Mesenchymal stem cell (in vitro differentiated cells and primary cell): ENCODE measurements at regions not wholly inside any gene's neighbourhood (a gene's known extent, or its start where the extent isn't known, plus 50 kb on each side); places are given as distances from the start of the nearest gene placed in this dataset.
A peak's percentile ranks its signal among the peaks of the same experiment; 100 is the strongest.

Experiments used
- DNase-seq: peaks from one replicate; pipeline ENCODE4 v3.0.0-alpha.2; 2013
- H2AFZ ChIP-seq: one replicate; pipeline ENCODE4 v1.6.1; 2013; ENCODE audit warnings: low read depth, mild to moderate bottlenecking, control low read depth, inconsistent platforms, low read length, moderate library complexity
- H2AK5ac ChIP-seq: 2 replicates; pipeline ENCODE4 v1.6.1; 2013; ENCODE audit warnings: low read length, moderate library complexity, mild to moderate bottlenecking, inconsistent platforms; ENCODE audit not compliant: severe bottlenecking
- H2BK120ac ChIP-seq: one replicate; pipeline ENCODE4 v1.6.1; 2013; ENCODE audit warnings: low read depth, mild to moderate bottlenecking, inconsistent platforms, low read length, moderate library complexity
- H2BK12ac ChIP-seq, 2 experiments: one replicate each; pipeline ENCODE4 v1.6.1; 2013; ENCODE audit warnings: inconsistent platforms in 2 of 2, low read length in 2 of 2, mild to moderate bottlenecking in 2 of 2, moderate library complexity in 2 of 2, control low read depth in 1 of 2
- H2BK15ac ChIP-seq: one replicate; pipeline ENCODE4 v1.6.1; 2013; ENCODE audit warnings: mild to moderate bottlenecking, low read depth, inconsistent platforms; ENCODE audit not compliant: poor library complexity, severe bottlenecking
- H2BK5ac ChIP-seq: 2 replicates; pipeline ENCODE4 v1.6.1; 2013; ENCODE audit warnings: low read depth, mild to moderate bottlenecking, low read length, control low read depth, inconsistent platforms; ENCODE audit not compliant: poor library complexity, severe bottlenecking
- H3K14ac ChIP-seq, 2 experiments: one replicate each; pipeline ENCODE4 v1.6.1; 2013; ENCODE audit warnings: inconsistent platforms in 2 of 2, low read length in 2 of 2, control low read depth in 1 of 2, mild to moderate bottlenecking in 1 of 2, moderate library complexity in 1 of 2
- H3K18ac ChIP-seq, 2 experiments: one replicate each; pipeline ENCODE4 v1.6.1; 2013; ENCODE audit warnings: inconsistent platforms in 2 of 2, low read length in 2 of 2, control low read depth in 1 of 2, low read depth in 1 of 2, mild to moderate bottlenecking in 1 of 2
- H3K23ac ChIP-seq, 2 experiments: one replicate each; pipeline ENCODE4 v1.6.1; 2013; ENCODE audit warnings: inconsistent platforms in 2 of 2, low read length in 2 of 2, mild to moderate bottlenecking in 2 of 2, moderate library complexity in 2 of 2, control low read depth in 1 of 2
- H3K27ac ChIP-seq: 2 replicates; pipeline ENCODE4 v1.5.1; 2013; ENCODE audit warnings: mild to moderate bottlenecking, moderate library complexity, low read length, control low read depth, inconsistent platforms; ENCODE audit not compliant: poor library complexity, severe bottlenecking
- H3K27me3 ChIP-seq, 2 experiments: 2 replicates each; pipeline versions ENCODE4 v1.6.1 to v1.7.0; 2013; ENCODE audit warnings: low read length in 2 of 2, mild to moderate bottlenecking in 2 of 2, moderate library complexity in 2 of 2, control low read depth in 1 of 2, inconsistent platforms in 1 of 2; ENCODE audit not compliant: control insufficient read depth in 1 of 2, insufficient read depth in 1 of 2
- H3K36me3 ChIP-seq, 2 experiments: 2 replicates each; pipeline versions ENCODE4 v1.6.1 to v1.7.0; 2013; ENCODE audit warnings: low read length in 2 of 2, control low read depth in 1 of 2, inconsistent platforms in 1 of 2, low read depth in 1 of 2, mild to moderate bottlenecking in 1 of 2; ENCODE audit not compliant: insufficient read depth in 2 of 2, control insufficient read depth in 1 of 2
- H3K4ac ChIP-seq, 2 experiments: one replicate each; pipeline ENCODE4 v1.6.1; 2013; ENCODE audit warnings: inconsistent platforms in 2 of 2, low read length in 2 of 2, mild to moderate bottlenecking in 2 of 2, moderate library complexity in 2 of 2, control low read depth in 1 of 2, low read depth in 1 of 2
- H3K4me1 ChIP-seq: 2 replicates; pipeline ENCODE4 v1.6.1; 2013; ENCODE audit warnings: low read depth, low read length, control low read depth; ENCODE audit not compliant: control insufficient read depth, insufficient read depth
- H3K4me2 ChIP-seq: 2 replicates; pipeline ENCODE4 v1.6.1; 2013; ENCODE audit warnings: low read length, mild to moderate bottlenecking, inconsistent platforms; ENCODE audit not compliant: poor library complexity, severe bottlenecking
- H3K4me3 ChIP-seq, 2 experiments: 2 replicates each; pipeline versions ENCODE4 v1.5.1 to v1.7.0; 2013; ENCODE audit warnings: low read length in 2 of 2, mild to moderate bottlenecking in 2 of 2, control low read depth in 1 of 2, low read depth in 1 of 2; ENCODE audit not compliant: insufficient read depth in 1 of 2
- H3K79me1 ChIP-seq: replicated peaks from 2 replicates; pipeline ENCODE4 v1.6.1; 2013; ENCODE audit warnings: mild to moderate bottlenecking, control low read depth, low read length, inconsistent platforms; ENCODE audit not compliant: poor library complexity, severe bottlenecking
- H3K9ac ChIP-seq: 2 replicates; pipeline ENCODE4 v1.7.0; 2013; ENCODE audit warnings: mild to moderate bottlenecking, low read length, moderate library complexity
- H3K9me3 ChIP-seq: 2 replicates; pipeline ENCODE4 v1.7.0; 2013; ENCODE audit warnings: mild to moderate bottlenecking, low read length; ENCODE audit not compliant: control insufficient read depth
- H4K8ac ChIP-seq: one replicate; pipeline ENCODE4 v1.6.1; 2013; ENCODE audit warnings: inconsistent platforms, mild to moderate bottlenecking, low read length, moderate library complexity
- H4K91ac ChIP-seq: one replicate; pipeline ENCODE4 v1.6.1; 2013; ENCODE audit warnings: mild to moderate bottlenecking, low read length, inconsistent platforms
- WGBS: methylation state at CpG from one replicate; pipeline ENCODE4 v1.1.7; 2013; ENCODE audit warnings: mixed read lengths; 5-methylcytosine and 5-hydroxymethylcytosine counted together

DNA sequence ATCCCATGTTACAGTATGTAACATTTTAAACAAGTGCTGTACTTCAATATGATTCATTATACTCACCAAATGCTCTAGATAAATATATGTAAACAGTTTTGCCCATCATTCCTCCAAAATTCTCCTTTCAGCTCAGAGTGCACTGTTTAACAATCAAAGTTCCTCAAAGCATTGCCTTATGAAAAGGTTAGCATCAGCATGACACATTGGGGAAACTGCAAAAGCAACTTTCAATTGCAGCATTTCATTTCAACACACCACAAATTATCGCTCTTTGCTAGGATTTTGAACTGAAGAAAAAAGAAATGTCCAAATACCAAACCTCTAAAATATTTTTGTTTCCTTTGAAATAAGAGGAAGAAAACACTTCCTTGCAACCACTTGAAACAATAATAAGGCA, 413.2 kb downstream of the FLRT2 start:
- no peak overlapping the region for H2BK12ac ChIP-seq
- no peak for DNase-seq
- H3K4me3 ChIP-seq: no peak overlapping the region
- 88% methylated on average over 1 of the region's 1 CpG for WGBS
- no peak overlapping the region for H3K18ac ChIP-seq
- H3K14ac ChIP-seq: no peak overlapping the region
- no peak overlapping the region for H4K8ac ChIP-seq
- H2AFZ ChIP-seq: no peak overlapping the region
- H2BK120ac ChIP-seq: no peak overlapping the region
- H3K9me3 ChIP-seq: peaks cover 5% of the 10 kb centered on the region
- H3K23ac ChIP-seq: no peak overlapping the region
- no peak overlapping the region for H3K27ac ChIP-seq
- no peak overlapping the region for H2BK15ac ChIP-seq
- no peak overlapping the region for H4K91ac ChIP-seq
- H2BK5ac ChIP-seq: no peak overlapping the region
- no peaks in the 10 kb centered on the region for H3K27me3 ChIP-seq
- no peak overlapping the region for H3K9ac ChIP-seq
- H3K36me3 ChIP-seq: no peaks in the 10 kb centered on the region
- no peaks in the 10 kb centered on the region for H3K4me1 ChIP-seq
- H3K4me2 ChIP-seq: no peak overlapping the region
- H3K4ac ChIP-seq: no peak overlapping the region
- H3K79me1 ChIP-seq: no peaks in the 10 kb centered on the region
- no peak overlapping the region for H2AK5ac ChIP-seq

DNA sequence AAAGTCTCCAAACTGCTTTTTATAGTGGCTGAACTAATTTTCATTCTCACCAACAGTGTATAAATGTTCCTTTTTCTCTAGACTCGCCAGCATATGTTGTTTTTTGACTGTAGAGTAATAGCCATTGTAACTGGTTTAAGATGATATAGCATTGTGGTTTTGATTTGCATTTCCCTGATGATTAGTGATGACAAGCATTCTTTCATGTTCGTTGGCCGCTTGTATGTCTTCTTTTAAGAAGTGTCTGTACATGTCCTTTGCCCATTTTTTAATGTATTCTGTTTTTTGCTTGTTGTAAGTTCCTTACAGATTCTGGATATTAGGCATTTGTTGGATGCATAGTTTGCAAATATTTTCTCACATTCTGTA, 404.9 kb downstream of the FLRT2 start:
- H3K9me3 ChIP-seq: peaks cover 12% of the 10 kb centered on the region

DNA sequence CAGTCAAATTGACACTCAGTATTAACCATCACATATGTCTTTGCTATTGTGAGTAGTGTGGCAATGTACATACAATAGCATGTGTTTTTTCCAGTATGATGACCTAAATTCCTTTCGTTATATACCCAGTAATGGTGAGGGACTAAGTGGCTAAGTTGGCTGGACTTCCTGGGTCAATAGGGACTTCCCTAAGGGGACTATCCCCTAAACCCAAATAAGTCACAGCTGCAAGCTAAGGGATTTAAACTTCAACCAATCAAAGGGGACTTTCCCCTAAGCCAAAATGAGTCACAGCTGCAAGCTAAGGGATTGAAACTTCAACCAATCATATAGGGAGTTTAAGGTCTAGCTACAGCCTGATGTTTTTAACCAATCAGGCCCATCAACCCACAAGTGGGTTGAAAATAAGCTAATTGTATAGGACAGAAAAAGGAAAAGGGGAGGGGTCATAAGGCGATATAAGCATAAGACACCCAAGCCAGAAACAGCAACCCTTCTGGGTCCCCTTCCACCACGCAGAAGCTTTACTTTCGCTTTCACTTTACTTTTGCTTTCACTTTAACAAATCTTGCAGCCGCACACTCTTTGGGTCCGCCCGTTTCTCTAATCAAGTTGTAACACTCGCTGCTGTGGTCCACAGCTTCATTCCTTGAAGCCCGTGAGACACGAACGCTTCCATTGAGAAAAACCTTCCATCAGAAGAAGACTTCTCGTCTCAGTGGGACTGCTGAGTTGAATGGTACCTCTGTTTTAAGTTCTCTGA, 404.4 kb downstream of the FLRT2 start:
- peaks cover 12% of the 10 kb centered on the region for H3K9me3 ChIP-seq
- no peak overlapping the region for H2BK12ac ChIP-seq
- no peak overlapping the region for H2BK120ac ChIP-seq
- H2BK5ac ChIP-seq: no peak overlapping the region
- no peak overlapping the region for H2AK5ac ChIP-seq
- H3K9ac ChIP-seq: peak overlapping the region; percentile 25
- no peak overlapping the region for H4K91ac ChIP-seq
- H2BK15ac ChIP-seq: no peak overlapping the region
- no peak overlapping the region for H3K18ac ChIP-seq
- no peaks in the 10 kb centered on the region for H3K27me3 ChIP-seq
- H3K14ac ChIP-seq: no peak overlapping the region
- no peak overlapping the region for H3K4me2 ChIP-seq
- H2AFZ ChIP-seq: peak overlapping the region; percentile 60
- no peaks in the 10 kb centered on the region for H3K36me3 ChIP-seq
- H3K79me1 ChIP-seq: no peaks in the 10 kb centered on the region
- 95% methylated on average over 10 of the region's 12 CpGs for WGBS
- H3K4me1 ChIP-seq: no peaks in the 10 kb centered on the region
- no peak overlapping the region for H3K4ac ChIP-seq
- DNase-seq: peak; percentile 25
- peak overlapping the region in 1 of 2 experiments; percentile 60 for H3K4me3 ChIP-seq
- no peak overlapping the region for H3K27ac ChIP-seq
- H4K8ac ChIP-seq: no peak overlapping the region
- no peak overlapping the region for H3K23ac ChIP-seq

More for the DNA sequence above, 404.9 kb downstream of the FLRT2 start:
- H3K4me1 ChIP-seq: no peaks in the 10 kb centered on the region
- H3K9ac ChIP-seq: peak overlapping the region; percentile 25
- no peaks in the 10 kb centered on the region for H3K79me1 ChIP-seq
- H3K23ac ChIP-seq: no peak overlapping the region
- H3K4ac ChIP-seq: no peak overlapping the region
- H3K18ac ChIP-seq: no peak overlapping the region
- no peak overlapping the region for H2AK5ac ChIP-seq
- H4K91ac ChIP-seq: no peak overlapping the region
- H3K27me3 ChIP-seq: no peaks in the 10 kb centered on the region
- H3K36me3 ChIP-seq: no peaks in the 10 kb centered on the region
- peak overlapping the region in 1 of 2 experiments; percentile 60 for H3K4me3 ChIP-seq
- H2BK120ac ChIP-seq: no peak overlapping the region
- H3K4me2 ChIP-seq: no peak overlapping the region
- H2AFZ ChIP-seq: no peak overlapping the region
- H2BK15ac ChIP-seq: no peak overlapping the region
- H2BK5ac ChIP-seq: no peak overlapping the region
- H2BK12ac ChIP-seq: no peak overlapping the region
- H3K27ac ChIP-seq: no peak overlapping the region
- no peak overlapping the region for H4K8ac ChIP-seq
- 82% methylated on average over 3 of the region's 3 CpGs for WGBS
- H3K14ac ChIP-seq: no peak overlapping the region
- no peak for DNase-seq

DNA sequence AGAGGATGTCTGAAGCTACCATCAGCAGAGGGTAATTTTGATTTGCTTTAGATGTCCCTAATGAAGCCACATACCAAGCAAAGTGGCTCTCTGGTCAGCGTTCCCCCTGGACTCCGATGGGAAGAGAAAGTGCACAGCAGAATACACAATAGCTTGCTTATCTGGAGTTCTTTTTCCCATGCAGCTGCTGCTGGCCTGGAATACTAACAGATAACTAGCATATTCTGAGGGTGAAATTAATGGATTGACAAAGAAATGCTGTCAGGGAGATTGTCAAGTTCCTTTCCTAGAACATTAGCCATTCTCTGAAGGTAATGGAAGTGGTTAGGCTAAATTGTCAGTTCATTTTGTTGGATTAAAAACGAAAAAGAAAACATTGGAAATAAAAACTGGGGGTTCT, 391.3 kb downstream of the FLRT2 start:
- Histone ChIP-seq H3K14ac (no peak overlapping the region), H4K91ac (no peak overlapping the region), H3K23ac (no peak overlapping the region), H4K8ac (no peak overlapping the region), H2BK5ac (no peak overlapping the region), H3K4me3 (no peak overlapping the region), H3K27me3 (no peaks in the 10 kb centered on the region), H3K27ac (no peak overlapping the region), H3K79me1 (no peaks in the 10 kb centered on the region), H3K9ac (no peak overlapping the region), H3K36me3 (no peaks in the 10 kb centered on the region), H3K4me1 (no peaks in the 10 kb centered on the region), H3K18ac (no peak overlapping the region), H2AK5ac (no peak overlapping the region), H2AFZ (no peak overlapping the region), H3K4me2 (no peak overlapping the region), H2BK12ac (no peak overlapping the region), H3K4ac (no peak overlapping the region), H3K9me3 (no peaks in the 10 kb centered on the region), H2BK120ac (no peak overlapping the region), H2BK15ac (no peak overlapping the region)
- WGBS: 74% methylated on average over 3 of the region's 3 CpGs
- no peak for DNase-seq
